Suppressor macrophage treated with lipopolysaccharide for 1 hour (primary cell): ENCODE measurements at regions not wholly inside any gene's neighbourhood (a gene's known extent, or its start where the extent isn't known, plus 50 kb on each side); places are given as distances from the start of the nearest gene placed in this dataset.
"Not testable (repeated sequence)": the region's sequence is repeated elsewhere in the genome, so short reads cannot be mapped to it uniquely, and the experiment has no call there.

ENCODE experiments used
- DNase-seq, 3 donors: peaks; one replicate each; pipeline ENCODE4 v3.0.0-alpha.2; 2020 to 2022

DNA sequence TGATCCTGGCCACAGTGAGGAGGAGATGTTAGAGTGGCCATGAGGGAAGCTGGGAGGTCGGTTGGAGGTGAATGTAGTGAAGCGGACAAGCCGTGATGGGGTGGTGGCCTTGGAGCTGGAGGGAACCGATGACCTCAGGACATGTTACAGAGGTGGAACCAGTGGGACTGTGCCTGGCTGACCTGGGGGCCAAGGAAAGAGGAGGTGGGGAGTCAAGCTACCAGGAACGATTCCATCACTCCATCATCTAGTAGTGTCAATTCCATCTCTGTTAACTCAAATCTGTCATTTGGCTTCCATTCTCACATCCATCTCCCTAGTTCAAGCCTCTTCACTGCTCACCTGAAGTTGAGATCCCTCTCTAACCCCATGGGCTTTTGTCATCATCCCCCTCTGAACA is 102.4 kb upstream of the LYZL2 start:
- no peak for DNase-seq

DNA sequence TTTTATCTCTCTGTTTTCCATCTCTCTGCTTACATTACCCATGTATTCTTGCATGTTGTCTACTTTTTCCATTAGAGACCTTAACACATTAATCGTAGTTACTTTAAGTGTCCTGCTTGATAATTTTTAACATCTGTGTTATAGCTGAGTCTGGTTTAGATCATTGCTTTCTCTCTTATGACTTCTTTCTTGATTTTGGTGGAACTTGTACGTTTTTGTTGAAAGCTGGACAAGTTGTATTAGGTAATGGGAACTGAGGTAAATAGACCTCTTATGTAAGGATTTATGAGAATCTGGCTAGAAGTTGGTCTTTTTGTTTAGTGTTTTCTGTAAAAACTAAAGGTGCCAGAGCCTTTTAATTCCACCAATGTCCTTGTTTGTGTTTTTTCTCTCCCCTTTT is 100.8 kb upstream of the LYZL2 start:
- no peak for DNase-seq

DNA sequence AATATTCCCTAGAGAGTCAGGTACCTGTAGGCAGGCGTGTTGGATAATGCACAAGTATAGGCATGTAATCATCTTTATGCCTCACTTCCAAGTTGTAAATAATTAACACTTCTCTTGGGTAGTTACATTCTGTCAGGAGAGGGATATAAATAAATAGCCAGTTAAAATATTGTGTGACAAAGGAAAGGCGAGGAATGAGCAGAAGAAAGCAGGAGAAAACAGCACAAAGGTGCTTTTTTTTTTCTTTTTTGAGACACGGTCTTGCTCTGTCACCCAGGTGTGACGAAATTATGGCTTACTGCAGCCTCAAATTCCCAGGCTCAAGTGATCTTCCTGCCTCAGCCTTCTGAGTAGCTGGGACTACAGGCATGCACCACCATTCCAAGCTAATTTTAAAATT is 99.2 kb upstream of the LYZL2 start:
- no peak for DNase-seq

DNA sequence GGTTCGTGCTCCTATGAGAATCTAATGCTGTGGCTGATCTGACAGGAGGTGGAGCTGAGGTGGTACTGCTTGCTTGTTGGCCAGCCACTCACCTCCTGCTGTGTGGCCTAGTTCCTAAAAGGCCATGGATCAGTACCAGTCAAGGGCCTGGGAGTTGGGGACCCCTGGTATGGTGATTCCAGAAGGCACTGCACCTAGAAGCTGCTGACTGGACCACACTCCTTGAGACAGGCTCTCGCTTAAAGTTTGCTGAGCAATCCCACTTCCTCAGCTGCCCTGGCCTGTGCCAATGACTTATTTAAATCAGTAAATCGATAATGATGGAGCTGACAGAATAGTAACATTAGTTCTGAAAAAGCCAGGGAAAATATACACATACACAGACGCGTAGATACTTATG is 98.6 kb upstream of the LYZL2 start:
- DNase-seq = no peak

DNA sequence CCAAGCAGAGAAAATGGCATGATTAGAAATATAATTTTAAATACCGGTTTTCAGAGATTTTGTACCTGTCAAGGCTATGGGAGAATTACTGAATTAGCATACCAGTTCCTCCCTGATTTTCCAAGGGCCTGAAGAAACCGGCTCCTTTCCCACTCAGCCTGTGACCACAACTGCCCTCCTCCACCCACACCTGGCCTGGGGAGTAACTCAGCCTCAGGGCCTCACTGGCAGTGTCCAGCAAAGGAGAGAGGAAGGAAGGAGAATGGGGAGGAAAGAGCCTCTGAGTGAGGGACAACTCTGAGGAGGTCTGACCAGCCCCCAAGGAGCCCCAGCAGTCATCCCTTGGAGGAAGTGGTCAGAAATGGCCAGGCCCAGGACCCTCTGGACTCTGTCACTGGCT is 98.0 kb upstream of the LYZL2 start:
- DNase-seq = no peak

DNA sequence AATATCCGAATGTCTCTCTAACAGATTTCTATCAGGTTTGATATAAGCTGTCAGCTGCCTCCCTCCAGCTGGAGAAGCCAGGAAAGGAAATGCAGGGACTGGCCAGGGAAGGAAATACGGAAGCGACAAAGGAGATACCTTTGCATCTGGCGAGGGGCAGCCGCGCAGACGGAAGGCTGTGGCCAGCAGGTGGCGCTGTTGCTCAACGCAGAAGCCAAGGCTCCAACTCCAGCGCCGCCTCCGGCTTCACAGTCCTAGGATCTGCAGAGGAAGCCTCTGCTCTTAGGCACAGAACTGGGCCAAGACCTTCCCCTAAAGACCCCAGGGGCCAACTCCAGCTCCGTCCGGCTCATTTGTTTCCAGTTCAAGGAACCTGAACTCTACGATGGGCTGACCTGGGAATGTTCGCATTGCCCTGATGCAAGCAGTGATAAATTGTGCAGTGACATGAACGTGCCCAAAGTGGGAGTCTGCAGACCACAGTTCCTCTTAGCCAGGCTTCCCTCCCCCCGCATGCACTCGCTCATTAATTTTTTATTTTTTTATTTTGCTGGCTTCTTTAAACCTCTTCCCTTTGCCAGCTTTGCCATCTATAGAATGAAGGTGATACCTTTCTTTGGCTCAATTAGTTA is 97.3 kb upstream of the LYZL2 start:
- peak; percentile 78 to 91 (median 88) for DNase-seq

DNA sequence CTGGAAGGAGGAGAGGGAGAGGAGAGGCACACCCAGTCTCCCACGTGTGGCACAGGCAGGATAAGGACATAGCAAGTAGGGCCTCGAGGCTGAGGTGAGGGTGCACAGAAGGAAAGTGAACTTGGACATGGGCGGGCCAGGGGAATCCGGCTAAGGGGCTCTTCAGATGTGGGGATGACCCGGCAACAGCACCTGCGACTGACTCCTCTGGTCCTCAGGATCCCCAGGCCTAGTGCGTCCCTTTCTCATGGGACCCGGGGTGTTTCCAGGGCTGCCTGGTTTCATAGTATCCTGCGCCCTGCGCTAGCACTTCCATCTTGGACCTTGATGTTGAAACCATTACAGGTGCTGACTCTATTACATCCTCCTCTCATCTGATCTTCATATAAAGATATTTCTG is 96.1 kb upstream of the LYZL2 start:
- no peak for DNase-seq

DNA sequence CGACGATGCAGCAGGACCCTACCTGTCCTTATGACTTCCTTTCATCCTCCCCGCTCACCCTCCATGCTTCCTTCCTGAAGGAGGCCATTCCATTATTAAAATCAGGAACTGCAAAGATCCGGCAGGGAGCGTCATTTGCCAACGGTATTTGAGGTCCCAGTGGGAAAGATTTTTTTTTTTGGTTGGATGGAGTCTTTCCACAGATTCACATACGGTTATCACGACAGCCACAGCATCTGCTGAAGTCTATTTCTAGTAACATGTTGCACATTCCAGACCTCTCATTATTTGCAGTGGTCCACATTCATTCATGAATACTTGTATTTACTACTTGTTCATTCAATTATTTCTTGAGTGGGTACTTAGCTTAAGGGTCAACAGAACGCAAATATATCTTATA is 94.7 kb upstream of the LYZL2 start:
- DNase-seq = no peak

DNA sequence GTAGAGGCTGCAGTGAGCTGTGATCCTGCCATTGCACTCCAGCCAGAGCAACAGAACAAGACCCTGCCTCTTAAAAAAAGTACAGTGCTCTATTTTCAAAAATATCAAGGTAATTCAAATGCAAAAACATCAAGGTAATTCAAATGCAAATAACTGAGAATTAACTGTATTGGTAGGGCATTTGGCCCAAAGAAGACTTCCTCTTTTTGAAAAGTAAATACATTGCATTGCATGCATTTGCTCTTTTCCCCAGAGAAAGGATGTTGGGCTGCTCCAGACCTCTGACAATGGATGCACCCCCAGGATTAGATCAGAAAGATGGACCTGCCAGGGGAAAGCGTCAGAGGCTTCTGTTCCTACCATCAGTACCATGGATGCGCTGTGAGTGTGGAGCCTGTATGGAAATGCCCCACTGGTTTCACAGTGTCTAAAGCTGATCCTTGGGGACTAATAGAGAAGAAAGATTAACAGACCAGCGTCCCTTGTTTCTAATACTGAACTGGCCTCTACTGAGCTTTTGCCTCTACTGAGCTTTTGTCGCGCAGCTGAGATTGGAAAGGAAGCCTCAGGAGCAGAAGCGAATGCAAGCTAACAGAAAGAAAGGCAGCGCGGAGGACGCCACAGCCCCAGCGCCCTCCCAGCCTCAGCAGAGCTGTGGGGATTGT is 93.5 kb upstream of the LYZL2 start:
- DNase-seq = no peak

DNA sequence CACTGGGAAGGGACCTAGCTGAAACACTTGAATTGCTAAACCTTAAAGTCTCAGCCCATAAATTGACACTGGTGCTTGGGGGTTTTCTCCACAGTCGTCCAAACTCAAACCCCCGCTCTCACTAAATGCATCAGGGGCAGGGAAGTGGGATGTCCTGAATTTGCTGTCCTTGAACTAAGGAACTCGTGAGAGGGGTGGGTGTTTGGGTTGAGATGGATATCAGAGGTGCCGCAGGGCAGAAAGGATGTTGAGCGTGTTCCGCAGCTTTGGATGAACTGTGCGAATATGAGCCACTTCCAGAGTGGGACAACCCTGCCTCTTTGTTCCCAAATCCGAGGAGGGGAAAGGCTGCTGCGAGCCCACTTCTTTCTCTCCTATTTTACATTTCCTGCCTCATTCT is 90.3 kb upstream of the LYZL2 start:
- DNase-seq = no peak

DNA sequence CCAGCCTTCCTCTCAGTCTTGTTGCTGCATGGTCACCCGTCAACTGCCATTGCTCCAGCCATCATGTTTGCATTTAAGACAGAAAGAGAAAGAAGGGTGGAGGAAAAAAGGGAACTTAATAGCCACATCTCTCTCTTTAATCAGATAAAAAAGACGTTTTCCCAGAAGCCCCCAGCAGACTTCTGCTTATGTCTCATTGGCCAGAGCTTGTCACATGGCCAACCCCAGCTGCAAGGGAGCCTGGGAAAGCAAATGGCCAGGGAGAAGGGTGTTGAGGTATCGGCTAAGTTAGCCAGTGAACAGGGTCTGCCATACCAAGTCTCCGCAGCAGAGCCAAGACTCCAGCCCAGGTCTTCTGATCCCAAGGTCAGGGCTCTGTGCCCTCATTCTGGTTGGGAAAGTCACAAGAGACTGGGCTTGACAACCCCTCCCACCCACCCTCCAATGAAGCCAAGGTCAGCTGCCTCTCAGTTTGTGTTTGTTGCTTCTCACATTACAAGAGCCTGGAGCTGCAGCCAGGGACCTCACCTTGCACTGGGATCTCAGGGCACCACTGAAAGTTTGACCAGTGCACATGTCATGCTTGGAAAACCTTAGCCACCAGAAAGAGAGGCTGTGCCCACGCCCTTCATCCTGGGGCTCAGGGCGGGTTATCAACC is 80.3 kb upstream of the LYZL2 start:
- no peak for DNase-seq

DNA sequence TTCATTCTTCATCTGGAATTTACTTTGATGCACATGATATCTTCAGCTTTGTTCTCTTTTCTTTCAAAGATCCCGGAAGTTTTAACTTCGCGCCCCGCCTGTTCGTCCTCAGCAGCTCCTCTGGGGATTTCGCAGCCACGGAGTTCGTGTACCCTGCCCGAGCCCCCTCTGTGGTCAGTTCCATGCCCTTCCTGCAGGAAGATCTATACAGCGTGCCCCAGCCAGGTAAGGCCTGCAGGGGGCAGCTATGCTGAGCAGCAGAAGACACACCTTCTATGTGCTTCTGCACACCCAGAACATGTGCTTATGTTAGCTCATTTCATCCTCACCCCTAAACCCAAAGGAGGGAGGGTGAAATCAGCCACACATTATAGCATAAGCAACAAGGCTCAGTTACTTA is 79.7 kb upstream of the LYZL2 start:
- no peak for DNase-seq

DNA sequence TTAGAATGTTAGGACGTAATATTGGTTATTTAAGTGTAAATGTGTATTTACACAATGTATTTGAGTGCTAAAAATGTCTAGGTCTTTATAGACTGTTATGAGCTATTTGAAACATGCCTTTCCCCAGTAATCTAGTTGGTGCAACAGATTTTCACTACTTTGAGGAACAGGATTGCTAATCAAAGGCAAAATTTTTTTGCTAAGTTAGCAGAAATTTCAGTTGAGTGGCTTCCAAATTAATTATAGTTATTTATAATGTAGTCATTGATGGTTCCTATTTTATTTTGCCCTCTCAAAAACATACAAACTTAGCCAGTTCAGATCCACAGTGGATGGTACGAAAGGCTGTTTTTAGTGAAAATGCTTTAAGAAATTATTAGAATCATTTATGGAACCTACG is 78.7 kb upstream of the LYZL2 start:
- DNase-seq = no peak

DNA sequence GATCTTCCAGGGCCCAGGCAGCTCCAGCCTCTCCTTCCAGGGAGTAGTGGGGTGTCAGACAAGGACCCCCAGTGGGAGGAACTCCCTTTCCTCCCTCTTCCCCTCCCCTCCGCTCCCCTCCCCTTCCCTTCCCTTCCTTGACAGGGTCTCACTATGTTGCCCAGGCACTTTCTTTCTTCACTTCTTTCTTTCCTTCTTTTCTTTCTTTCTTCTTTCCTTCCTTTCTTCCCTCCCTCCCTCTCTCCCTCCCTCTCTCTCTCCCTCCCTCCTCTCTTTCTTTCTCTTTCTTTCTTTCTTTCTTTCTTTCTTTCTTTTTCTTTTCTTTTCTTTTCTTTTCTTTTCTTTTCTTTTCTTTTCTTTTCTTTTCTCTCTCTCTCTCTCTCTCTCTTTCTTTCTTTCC is 76.6 kb upstream of the LYZL2 start:
- DNase-seq = not testable (repeated sequence)

DNA sequence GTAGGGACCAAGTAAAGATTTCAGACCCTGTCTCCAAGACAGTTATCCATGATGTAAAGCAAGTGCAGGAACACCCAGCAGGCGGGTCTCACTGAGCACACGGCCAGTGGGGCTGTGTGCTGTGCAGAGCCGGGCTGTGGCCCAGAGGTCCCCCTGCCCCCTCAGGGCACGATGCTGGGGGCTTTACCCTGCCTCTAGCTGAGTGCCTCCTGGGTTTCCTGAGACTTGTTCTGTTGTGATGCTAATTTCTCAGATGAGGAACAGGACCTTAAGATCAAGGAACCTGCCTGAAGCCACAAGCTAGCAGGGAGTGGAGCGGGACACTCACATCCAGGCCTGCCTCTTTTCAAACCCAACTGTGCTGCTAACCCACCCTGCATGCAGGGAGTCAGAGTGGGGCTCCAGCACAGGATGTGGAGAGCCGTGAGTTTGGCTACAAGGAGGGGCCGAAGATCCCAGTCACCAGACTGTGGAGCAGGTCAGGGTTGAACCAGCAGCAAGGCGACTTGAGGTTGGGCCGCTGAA is 76.1 kb upstream of the LYZL2 start:
- DNase-seq = no peak

DNA sequence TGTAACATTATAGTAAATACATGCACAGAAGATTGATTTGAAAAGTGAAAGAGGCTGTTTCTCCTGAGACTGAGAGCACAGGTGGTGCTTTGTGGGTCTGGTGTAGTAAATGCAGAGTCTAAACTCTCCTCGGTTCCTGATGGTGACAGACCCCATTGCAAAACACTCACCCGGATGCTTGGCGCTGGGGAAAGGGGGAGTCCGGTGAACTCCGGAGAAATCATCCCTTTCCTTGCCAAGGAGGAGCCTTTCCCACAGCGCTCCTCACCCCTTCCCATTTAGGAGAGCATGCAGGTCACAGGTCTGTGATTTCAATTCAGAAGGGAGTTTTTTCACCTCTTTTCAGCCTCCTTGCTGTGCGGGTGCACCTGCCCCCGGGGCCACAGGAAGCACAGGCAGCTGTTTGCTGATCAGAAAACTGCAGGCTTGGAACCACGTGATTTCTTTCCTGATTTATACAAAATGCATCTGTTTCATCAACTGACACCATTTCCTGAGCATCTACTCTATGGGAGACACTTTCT is 75.6 kb upstream of the LYZL2 start:
- no peak for DNase-seq

DNA sequence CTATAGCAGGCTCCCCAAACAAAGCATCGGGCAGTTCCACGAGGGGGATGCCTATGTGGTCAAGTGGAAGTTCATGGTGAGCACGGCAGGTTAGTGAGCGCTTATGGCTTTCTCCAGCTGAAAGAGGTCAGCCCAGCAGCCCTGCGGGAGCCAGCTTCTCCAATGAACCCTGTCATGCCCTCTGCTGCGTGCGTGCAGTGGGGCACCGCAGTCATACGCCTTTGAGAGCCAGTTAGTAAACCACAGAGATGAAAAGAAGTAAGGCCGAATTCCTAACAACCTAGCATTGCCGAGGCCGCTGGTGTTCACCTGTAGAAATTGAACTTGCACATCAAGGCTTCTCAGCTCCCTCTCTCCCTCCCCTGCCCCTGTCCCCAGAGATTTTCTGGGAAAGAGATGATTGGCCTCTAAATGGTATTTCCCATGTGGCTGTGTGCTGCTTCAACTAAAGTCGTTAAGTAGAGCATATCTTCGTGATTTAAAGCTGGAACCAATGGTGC is 75.1 kb upstream of the LYZL2 start:
- DNase-seq = not testable (repeated sequence)

DNA sequence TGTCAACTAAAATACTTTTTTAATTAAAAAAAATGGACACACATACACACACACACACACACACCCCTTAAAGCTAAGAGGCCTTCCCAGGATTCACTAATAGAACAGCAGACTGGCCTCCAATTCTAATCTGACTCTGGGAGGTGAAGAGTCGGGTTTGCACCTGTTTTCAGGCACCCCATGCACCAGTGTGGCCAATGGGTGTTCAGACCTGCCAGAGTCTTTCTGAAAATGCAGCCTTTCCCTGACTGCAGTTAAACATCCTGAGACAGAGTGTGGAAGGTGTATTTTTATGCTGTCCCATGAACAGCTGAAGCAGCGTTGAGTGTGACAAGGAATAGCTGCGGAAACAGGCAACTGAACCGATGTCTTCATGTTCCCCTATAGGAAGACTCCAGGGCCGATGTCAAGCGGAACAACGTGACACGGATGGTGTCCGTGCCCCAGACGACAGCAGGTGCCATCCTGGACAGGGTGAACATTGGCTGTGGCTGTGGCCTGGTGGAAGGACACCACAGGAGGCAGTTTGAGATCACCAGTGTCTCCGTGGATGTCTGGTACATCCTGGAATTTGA is 74.6 kb upstream of the LYZL2 start:
- DNase-seq = no peak

DNA sequence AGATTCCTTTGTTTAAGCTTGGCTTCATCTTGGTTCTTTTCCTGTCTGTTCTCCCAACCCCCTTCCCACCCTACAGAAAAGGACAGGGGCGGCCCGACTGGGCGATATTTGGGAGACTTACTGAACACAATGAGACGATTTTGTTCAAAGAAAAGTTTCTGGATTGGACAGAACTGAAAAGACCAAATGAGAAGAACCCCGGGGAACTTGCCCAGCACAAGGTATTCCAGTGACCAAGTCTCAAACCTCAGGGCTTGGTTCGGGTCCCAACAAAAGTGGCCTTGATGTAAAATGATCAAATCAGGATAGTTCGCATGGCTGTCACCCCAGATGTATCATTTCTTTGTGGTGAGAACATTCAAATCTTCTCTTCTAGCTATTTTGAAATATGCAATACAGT is 73.9 kb upstream of the LYZL2 start:
- DNase-seq = not testable (repeated sequence)

DNA sequence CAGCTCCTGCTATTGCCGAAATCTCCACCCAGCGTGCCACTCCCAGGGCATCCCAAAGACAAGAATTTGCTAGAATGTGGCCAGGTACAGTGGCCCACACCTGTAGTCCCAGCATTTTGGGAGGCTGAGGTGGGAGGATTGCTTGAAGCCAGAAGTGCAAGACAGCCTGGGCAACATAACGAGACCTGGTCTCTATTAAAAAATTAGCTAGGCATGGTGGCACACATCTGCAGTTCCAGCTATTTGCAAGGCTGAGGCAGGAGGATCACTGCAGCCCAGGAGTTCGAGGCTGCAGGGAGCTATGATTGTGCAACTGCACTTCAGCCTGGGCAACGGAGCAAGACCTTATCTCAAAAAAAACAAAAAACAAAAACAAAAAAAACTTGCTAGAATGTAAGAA is 73.3 kb upstream of the LYZL2 start:
- no peak for DNase-seq

DNA sequence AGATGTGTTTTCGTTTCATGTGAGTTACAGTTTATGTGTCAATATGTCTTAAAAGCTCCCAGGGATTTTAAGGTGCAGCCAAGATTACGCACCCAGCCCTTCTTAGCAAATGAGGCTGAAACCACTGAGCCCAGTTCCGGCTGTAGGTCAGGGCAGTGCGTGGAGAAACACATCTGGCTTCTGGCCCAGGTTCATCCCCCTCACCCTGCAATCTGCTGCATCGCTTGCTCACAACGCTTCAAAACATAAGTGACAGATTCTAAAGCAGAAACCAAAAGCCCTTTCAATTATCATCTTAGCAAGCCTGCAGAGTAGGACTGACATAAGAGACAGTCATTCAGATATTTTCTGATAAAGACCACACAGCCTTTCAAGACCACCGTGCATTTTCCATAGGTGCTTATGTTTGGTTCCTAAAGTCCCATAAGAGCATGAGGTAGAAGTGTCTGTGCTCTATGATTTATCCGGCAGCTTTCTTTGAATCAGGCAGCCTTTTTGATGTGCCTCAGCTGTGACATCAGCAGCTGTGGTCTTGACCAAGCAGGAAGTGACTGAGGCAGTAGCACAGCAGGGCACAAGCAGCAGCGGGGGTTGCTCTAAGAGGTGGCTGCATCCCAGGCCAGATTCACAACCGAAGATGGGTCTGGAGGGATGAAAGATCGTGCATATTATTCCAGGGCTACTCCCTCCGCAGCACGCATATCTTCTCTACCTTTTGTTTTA is 72.1 kb upstream of the LYZL2 start:
- peak; percentile 48 to 51 (median 51) for DNase-seq

DNA sequence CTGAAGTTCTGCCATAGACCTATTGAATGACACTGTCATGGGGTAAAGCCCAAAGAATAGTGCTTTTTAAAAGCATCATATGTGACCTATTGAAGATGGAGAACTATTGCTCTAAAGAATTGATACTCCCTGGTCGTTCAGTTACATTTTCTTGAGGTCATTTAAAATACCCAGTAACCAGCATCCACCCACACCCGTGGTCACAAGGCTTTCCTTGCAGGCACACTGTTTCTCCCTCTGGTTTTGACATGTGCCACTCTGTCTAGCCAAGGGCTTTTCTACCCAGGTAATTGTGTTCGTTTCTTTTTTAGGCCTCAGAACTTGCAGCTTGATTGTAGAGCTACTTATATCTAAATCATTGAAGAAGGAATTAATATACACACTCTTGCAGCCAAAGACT is 68.3 kb upstream of the LYZL2 start:
- DNase-seq = peak in 2 of 3 donors; percentile 14 to 17

DNA sequence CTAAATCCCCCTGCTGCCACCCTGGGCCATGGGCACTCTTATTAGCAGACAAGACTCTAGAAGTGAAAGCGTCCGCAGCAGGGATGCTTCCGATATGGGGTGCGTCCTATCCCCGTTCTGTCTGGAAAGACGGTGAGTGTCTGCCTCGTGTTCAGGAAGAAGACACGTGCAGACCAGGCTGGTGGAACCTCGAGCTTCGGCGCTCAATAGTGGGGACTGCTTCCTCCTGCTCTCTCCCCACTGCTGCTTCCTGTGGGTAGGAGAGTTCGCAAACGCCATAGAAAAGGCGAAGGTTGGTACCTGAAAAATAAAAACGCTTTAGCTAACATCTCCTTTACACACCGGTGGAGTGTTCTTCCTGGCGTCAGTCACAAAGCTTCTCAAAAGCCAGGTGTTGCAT is 67.7 kb upstream of the LYZL2 start:
- DNase-seq = peak in 1 of 3 donors; percentile 17
